D721Med (cell line): ENCODE measurements at regions not wholly inside any gene's neighbourhood (a gene's known extent, or its start where the extent isn't known, plus 50 kb on each side); places are given as distances from the start of the nearest gene placed in this dataset.

ENCODE experiments used
- DNase-seq: peaks from one replicate; pipeline ENCODE4 v3.0.0; 2011; ENCODE audit warnings: low spot score; ENCODE audit not compliant: insufficient read length
- FAIRE-seq: peaks from 2 replicates; lab custom pipeline; 2011; peaks lifted over from hg19 to GRCh38; lab: Jason Lieb, UNC
- TF ChIP-seq, protein P1 (sequence below): IDR thresholded peaks from 2 replicates; pipeline ENCODE4 v1.5.1; 2012; ENCODE audit warnings: mild to moderate bottlenecking, control low read depth; ENCODE audit not compliant: insufficient read depth; ENCODE audit errors: missing control alignments

DNA sequence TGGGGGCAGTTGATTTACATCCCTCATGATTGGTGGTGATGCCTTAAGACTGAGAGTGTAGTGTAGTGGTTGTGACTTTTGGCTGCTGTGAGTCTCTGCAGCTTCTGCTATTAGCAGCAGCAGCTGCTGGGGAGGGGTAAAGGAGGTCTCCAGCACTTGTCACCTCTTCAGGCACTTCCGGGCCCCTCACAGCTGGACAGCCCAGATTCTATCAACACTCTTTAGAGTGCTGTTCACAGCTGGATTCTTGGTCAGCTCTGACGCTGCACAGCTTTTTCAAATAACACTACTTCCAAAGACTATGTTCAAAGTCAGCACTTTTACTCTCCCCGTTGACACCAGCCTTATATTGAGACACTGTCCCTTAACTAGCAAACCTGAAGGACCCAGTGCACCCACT, 396.0 kb downstream of the MEIS1 start:
- TF ChIP-seq, protein P1, sequence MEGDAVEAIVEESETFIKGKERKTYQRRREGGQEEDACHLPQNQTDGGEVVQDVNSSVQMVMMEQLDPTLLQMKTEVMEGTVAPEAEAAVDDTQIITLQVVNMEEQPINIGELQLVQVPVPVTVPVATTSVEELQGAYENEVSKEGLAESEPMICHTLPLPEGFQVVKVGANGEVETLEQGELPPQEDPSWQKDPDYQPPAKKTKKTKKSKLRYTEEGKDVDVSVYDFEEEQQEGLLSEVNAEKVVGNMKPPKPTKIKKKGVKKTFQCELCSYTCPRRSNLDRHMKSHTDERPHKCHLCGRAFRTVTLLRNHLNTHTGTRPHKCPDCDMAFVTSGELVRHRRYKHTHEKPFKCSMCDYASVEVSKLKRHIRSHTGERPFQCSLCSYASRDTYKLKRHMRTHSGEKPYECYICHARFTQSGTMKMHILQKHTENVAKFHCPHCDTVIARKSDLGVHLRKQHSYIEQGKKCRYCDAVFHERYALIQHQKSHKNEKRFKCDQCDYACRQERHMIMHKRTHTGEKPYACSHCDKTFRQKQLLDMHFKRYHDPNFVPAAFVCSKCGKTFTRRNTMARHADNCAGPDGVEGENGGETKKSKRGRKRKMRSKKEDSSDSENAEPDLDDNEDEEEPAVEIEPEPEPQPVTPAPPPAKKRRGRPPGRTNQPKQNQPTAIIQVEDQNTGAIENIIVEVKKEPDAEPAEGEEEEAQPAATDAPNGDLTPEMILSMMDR: no peak
- FAIRE-seq: no peak
- DNase-seq: no peak

DNA sequence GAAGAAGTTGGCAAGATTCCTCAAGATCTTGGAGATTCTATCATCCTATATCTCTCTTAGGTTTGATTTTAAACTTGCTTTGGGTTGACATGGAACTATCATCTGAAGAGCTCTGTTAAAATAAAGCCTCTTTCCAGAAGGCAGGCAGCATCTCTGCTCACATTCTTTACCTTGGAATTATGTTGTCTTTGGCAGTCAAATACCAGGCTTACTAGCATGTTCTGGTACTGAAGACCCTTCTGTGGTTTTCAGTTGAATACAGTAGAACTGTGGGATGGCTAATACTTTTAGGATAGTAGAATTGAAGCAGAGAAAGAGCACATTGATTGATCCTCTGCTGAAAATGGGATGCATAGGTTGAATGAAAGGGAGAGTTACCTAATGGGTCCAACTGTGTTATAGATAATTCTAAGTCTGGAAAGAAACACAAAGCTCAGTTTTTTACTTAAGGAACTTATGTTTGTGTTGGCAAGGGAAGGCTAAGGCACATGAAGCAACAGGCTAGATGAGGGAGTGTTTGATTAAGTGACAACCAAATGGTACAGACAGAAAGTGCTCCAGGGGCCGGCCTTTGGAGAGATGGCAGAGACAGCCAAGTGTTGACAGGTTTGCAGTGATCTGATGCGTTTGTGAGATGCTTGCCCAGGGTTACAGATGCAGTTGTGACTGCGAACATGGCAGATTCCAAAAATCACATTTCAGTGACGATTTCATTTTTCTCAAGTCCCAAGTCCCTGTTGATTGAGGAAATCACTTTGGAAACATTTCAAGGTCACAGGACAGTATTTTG, 397.9 kb downstream of the MEIS1 start:
- FAIRE-seq (no peak), DNase-seq (no peak)
- TF ChIP-seq, protein P1: no peak

DNA sequence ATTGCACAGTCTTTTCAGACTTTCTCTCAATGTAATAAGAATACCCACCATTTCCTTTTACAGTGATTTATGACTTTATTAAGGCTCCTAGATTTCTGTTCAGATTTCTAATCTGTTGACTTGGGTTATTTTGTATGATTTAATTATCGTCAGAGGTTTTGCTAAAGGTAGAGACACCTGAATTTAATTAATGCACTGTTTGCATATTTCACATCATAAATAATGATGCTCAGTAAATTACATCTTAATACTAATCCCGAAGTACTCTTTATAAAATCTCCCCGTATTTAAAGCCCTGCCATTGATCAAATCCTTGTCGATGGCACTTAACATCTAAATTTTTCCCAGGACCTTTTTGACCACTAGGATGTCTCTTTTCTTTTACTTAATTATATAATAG, 399.9 kb downstream of the MEIS1 start:
- FAIRE-seq (no peak), DNase-seq (no peak)
- TF ChIP-seq, protein P1: no peak

DNA sequence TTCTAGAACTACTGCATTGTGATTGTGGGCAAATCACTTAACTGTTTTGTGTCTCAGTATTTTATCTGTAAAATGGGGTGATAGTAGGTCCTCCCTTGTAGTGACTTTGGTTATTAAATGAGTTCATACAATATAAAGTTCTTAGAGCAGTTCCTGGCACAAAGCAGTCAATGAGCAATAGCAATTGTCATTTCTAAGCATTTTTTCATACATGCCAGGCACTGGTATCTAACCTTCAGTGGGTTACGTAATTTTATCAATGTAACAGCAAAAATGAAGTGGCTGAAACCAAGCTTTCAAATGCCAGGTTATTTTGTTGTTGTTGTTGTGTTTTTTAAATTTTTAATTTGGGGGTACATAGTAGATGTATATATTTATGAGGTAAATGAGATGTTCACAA, 401.9 kb downstream of the MEIS1 start:
- no peak for FAIRE-seq
- TF ChIP-seq, protein P1: no peak
- DNase-seq: no peak

DNA sequence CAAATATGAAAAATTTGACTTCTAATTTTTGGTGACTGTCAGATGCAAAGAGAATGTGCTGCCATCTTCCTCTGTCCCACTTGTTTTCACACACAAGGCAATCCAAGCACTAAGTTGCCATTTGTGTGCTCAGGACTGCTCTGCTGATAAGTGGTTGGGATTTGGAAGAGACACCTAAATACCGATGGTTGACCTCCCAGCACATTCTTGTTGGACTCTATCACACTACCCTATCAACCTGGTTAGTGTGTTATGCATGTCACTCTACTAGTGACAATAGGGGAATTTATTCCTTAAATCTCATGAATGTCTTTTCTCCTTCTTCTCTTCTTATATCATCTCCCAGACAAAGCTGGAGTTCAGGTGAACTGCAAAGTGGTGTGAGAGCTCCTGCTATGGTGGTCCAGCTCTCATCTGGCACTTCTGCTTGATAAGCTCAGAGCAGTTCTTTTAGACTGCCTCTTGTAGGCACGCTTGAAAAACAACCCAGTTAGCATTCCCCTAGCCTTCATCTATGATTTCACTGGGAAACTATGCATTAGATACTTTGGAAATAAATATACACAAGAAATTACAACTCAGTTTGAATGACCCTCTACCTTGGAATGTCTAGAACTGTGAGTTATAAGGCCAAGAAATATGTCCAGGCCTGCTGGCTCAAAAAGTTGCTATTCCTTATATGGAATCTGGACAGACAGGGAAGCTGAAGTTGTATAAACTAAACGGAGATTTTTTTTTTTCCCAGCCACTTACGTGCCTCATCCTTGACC, 404.8 kb downstream of the MEIS1 start:
- DNase-seq (no peak), FAIRE-seq (no peak)
- TF ChIP-seq, protein P1: no peak

DNA sequence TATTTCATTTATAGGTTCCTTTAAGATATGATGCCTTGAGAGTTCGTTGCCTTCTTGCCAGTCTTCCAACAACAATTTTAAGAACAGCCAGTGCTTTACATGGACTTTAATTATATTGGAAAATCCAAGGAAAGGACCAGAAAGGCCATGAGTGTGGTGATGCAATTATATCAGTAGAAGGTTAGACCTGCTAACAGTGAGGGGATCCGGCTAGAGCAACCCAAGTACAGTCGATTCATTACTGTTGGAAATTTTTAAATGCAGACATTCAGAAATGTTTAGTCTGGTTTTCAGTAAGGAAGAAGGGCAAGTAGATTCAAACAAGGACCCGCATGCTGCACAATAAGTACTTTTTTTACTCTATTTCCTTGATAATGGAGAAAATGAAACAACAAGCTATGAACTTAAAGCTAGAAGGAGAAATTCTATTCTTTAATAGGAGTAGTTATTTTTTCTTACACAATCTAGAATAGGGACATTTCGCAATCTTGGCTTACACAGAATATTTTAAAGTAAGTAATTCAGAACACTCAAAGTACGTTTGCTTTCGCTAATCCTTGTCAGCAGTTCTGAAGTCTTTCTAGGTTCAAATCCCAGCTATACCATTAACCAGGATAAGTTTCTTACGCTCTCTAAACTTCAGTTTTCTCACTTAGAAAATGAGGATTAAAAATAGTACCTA, 405.5 kb downstream of the MEIS1 start:
- DNase-seq: no peak
- TF ChIP-seq, protein P1: no peak
- peak; percentile 29 for FAIRE-seq
